ENCODE measurements at regions not wholly inside any gene's neighbourhood (a gene's known extent, or its start where the extent isn't known, plus 50 kb on each side); places are given as distances from the start of the nearest gene placed in this dataset.
A peak's percentile ranks its signal among the peaks of the same experiment; 100 is the strongest.

DNA sequence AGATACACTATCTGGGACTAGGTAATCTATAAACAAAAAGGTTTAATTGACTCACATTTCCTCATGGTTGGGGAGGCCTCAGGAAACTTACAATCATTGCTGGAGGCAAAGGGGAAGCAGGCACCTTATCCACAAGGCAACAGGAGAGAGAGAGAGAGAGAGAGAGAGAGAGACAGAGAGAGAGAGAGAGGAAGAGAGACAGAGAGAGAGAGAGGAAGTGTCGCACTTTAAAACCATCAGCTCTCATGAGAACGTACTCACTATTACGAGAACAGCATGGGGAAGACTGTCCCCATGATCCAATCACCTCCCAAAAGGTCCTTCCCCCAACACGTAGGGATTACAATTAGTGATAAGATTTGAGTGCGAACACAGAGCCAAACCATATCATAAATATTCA, 253.5 kb upstream of the TRIB2 start:
- TF ChIP-seq POLR2A (IDR thresholded peaks at IDR 0.05; ENCODE audit: low read depth, low read length) (no peak), POLR2AphosphoS5 (IDR thresholded peaks at IDR 0.05; ENCODE audit: low read depth, low read length) (no peak), POU2F2 (IDR thresholded peaks at IDR 0.05; ENCODE audit: low read depth, low read length) (no peak), TAF1 (IDR thresholded peaks at IDR 0.05; ENCODE audit: low read depth, low read length) (no peak), SPI1 (IDR thresholded peaks at IDR 0.05; ENCODE audit: low read depth, low read length) (0 out of 2 replicates have a peak, but pooled peaks have one; percentile 3)
